Activated CD8-positive, alpha-beta memory T cell treated with anti-CD3 and anti-CD28 coated beads for 48 hours (primary cell): ENCODE measurements at regions not wholly inside any gene's neighbourhood (a gene's known extent, or its start where the extent isn't known, plus 50 kb on each side); places are given as distances from the start of the nearest gene placed in this dataset.

Experiments
- DNase-seq, 3 experiments: peaks; one replicate each; pipeline ENCODE4 v3.0.0-alpha.2; 2020; ENCODE audit warnings: low read depth in 2 of 3, low spot score in 2 of 3

DNA sequence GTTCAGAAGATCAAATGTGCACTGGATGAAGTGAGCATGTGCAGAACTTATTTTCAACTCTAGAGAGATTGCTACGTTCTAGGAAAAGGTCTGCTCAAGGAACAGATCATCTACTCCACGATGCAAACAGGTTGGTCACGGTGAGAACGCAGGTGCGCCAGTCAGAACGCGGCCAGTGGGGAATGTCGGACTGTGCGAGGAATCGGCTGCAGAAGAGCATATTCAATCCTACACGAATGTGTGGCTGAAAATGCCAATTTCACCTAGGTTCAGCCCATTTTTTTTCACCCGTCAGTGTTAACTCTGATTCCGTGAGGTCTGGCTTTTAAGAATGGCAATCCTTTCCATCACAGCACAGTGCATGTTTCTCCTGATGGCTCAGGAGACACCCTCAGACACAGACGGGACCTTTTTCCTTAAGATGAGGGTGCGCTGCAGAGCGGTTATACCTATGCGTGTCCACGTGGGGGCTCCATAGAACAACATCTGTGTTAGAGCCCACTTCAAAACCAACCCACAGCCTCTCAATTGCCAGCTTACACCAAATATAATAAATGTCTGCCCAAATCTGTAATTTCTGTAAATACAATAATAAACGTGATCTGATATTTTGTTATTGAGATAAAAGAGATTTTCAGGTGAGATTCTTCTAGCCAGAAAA is 250.4 kb downstream of the FOXA2 start:
- peak in 1 of 3 experiments; percentile 4 for DNase-seq

DNA sequence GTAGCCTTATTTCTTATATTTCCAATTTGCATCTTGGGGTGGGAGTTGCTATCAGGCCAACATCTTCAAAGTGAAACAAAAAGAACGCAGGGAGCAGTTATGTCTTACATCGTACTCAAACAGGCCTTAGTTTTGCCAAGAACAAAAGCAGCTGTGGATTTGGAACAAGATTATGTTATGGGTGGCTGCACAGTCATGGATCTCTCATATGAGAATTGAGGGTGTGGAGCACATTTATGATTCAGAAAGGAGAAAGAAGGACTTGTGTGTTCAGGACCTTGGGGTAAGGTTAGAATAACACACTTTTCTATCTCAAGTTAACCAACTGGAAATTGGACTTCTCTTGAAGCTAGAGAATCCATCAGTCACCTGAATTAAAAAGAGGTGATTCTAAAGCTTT is 259.9 kb downstream of the FOXA2 start:
- DNase-seq: no peak

DNA sequence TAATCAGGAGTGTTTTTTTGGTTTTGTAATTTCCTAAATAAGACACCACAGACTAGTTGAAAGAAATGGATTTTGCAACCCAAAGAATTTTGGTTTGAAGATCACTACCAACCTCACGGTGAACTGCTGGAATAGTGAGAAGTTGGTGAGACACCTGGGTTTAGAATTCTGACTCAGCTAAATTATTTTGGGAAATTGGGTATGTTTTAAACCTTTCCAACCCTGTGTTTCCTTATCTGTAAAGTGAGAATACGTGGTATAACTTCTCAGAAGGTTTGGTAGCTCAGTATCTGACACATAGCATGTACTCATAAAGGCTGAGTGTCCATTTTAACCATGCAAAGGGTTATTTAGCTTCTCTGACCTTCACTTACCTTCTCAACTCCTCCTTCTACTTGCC is 261.9 kb downstream of the FOXA2 start:
- DNase-seq: no peak

DNA sequence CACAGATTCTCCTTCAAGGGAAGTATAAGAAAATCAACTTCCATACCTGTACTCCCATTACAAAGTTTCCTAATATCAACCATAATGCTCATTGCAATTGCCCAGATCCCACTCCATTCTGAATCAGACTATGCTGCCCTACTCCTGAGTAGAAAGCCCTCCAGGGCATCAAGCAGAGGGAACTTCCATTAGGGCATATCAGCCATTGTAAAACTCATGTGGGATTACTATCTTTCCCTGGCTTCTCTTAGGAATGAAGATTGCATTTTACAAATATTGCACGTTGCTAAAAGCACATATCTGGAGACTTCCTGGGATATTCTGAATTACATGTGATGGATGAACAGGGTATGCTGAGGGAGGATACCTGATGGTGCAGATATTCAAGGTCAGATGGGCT is 263.2 kb downstream of the FOXA2 start:
- no peak for DNase-seq

DNA sequence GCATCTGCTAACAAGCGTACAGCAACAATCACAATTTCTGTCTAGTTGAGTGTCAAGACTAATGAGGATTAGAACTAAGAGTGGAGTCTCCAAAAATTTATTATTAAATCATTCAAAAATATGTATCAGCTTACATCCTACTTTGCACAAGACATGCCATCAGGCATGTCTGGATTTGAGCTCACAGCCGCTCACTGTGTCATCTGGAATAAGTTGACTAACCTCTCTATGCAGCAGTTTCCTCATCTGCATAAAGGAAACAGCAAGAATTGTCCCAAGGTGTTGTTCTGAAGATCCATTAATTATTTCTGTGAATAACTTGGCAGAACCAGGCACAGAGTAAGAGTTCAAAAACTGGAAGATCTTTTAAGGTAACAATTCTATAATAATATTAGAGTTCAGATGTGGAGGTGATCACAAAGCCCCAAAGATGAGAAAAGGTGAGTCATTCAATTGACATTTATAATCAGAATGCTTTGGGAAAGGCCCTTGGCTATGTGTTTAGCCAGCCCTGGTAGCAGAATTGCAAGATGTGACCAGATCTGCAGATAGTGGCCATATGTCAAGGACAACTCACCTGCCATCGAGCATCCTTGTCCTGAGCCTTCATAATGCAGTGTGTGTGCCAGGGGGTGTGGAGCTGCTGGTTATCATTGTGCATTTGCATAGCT is 264.0 kb downstream of the FOXA2 start:
- DNase-seq: no peak

DNA sequence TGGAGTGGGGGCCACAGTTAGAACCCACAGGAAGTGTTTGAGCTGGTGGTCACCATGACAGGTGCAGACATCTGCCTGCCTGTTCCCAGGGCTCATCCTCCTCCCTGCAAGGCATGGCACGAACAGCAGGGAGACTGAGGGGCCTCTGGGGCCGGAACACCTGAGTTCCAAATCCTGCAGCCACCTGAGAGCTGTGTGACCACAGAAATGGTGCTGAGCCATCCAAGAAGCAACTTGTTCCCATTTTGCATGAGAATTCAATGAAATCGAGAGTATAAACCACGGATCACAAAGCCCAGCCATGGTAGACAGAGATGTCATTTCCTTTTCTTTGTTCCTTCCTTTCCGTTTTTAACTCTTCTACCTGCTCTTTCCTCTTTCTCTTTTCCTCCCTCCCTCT is 268.6 kb downstream of the FOXA2 start:
- DNase-seq: no peak

DNA sequence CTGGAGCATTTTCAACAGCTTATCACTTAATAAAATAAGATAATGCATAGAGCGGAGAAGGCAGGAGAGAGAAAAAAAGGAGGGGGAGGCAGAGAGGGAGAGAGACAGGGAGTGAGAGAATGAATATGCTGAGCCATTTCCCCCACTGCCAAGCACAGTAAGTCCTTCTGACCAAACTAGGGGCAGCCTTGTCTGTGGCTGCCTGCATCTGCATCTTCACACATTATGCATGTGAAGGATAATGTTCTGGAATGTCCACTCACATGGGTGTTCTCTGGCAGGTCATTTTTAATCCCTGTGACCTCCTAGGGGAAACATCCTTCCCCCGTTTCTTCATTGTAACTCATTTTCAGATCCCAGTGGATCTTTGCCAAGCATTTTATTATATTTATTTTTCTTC is 269.3 kb downstream of the FOXA2 start:
- no peak for DNase-seq

DNA sequence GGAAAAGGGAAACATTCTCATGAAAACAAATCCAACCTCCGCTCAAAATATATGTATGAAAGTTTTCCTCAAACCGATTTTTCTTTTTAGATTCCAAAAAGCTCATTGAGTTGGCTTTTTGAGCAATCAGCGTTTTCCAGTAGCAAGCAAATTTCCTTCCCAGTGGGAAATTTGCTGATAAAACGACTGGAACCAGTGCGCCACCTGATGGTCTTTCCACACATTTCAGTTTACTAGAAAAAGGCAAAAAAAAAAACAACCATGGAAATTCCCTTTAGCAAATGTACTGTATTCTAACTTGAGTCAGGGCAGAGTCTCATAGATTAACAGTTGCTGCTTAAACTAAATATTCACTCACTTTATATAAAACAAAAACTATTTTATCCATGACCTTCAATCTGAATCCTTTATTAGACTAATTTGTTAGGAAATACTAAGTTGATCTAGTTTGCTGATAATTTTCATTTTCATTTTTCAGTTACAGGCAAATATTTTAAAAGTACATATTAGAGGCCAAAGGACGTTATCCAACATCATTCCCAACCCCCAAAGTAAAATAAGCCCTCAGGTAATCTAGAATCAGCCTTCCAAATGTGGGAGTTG is 271.5 kb downstream of the FOXA2 start:
- no peak for DNase-seq

DNA sequence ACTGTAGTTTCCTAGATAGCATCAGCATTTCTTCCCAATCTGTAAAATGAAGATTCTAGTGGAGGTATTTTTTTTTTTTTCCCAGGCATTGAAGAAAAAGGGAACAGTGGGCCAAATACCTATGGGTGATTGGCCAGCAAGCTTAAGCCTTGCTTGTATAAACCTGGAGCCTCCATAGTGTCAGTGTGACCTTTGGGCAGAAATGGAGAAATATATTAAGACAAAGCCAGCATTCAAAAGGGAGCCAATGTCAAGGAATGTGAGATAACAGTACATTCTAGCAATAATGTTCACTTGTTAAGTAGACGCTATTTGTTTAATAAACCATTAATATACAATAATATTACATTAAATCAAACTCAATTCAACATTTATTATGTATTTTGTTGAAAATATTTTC is 275.4 kb downstream of the FOXA2 start:
- no peak for DNase-seq

DNA sequence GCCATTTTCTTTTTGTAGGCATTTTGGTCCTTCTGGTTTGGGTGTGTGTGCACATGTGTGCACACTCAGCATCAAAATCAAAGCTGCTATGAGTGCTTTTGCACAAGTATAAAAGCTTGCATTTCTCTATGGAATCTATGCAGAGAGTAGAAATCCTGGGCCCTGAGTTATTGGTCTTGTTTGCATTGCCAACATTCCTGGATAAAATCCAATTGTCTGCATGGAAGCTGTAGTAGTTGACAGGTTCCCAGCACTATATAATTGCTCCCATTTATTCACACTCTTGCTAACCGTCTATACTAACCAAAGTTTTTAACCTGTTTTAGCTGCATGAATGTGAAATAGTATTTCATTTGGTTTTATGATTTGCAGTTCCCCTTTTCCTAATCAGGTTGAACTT is 277.0 kb downstream of the FOXA2 start:
- DNase-seq: no peak

DNA sequence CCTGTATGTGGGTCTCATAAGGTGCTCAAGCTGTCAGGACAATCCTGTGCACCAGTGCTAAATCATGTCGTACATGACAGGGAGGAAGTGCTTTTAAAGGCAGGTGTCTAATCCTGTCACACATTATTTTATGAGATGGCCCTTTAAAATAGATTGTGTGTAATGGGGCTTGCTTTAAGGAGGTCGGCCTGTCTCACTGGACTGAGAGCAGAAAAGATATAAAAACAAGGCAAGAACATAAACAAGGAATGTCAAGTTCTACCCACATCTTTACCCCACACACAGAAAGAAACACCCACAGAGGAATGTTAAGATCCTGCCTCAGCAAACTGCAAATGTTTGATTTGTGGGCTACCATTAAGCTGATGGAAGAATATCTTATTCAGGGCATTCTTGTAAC is 279.0 kb downstream of the FOXA2 start:
- no peak for DNase-seq

DNA sequence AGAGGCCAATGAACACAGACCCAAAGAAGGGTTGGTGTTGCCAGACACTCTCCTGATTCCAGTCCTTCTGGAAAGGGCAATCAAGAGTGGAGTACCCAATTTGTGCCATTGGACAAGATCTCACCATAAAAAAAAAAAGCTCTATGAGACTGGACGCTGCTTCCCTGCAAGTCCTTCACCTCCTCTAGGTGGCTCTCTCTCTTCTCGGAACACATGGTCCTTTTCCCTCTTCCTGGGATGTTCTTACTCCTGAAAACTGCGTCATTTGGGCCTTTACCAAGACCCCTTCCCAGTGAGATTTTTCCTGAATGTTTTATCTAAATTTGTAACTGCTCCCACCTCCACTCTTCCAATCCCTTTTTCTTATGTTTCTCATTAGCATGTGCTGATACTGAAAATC is 280.8 kb downstream of the FOXA2 start:
- DNase-seq: no peak

DNA sequence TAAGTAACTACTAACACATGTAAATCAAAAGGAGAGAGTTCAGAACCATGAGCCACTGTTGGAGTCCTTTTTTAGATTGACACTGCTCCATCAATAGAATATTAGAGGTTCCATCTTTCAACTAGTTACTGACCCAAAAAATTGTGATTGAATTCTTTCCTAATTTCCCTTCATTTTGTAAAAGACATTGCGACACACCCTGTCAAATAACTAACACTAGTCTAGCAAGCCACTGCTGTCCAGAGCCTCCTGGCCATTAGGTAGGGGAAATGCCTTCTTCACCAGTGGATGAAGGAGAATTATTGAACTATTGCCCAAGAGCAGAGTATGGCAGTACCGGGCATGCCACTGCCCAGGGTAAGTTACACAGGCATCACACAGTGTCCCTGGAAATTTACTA is 282.3 kb downstream of the FOXA2 start:
- DNase-seq: no peak

DNA sequence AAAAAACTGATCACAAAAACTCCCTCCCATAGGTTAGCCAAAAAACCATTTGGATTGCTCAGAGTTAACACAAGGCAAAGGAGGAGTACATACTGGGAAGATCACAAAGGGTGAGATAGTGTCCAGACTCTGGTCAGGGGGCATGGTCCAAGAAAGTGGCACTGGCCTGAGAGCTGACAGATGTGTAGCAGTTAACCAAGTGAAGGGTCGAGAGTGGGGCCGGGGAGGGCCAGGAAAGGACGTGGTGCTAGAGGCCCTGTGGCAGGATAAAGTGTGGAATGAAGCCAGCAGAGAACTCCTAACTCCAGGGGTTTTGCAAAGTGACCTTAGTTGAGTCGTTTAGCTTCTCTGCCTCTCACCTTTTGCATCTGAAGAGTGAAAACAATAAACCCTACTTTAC is 290.5 kb downstream of the FOXA2 start:
- no peak for DNase-seq

DNA sequence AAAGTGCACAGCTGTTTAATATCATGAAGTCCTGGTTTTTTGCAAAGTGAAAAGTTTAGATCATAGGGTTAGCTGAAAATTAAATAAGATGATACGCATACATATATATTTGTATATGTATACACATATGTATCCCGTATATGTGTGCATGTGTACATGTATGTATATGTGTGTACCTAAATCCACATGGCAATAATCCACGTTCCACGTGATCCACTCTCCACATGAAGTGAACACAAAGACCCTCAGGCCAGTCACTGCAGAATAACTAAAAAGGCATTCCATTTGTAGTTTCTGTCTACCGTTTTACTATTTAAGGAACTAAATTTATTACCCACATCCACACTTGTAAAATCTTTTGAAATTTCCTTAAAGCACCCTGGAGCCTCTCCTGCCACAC is 294.9 kb downstream of the FOXA2 start:
- no peak for DNase-seq

DNA sequence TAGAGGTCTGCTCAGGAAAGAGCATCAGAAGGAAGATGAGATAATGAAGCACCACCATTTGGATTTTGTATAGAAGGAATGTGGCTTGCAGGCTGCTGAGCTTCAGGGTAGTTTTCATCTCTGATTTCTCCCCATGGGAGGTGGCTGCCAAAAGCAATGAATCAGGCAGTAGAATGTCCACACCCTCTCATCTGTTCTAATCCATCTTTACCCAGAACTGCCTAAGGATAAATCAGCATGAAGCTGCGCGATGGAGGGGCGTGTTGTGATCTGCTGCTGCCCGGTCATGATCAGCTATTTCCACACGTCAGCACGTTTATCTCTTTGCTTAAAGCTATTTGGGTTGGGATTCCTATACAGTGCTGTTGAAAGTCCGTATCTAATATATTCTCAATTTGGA is 295.4 kb downstream of the FOXA2 start:
- no peak for DNase-seq

DNA sequence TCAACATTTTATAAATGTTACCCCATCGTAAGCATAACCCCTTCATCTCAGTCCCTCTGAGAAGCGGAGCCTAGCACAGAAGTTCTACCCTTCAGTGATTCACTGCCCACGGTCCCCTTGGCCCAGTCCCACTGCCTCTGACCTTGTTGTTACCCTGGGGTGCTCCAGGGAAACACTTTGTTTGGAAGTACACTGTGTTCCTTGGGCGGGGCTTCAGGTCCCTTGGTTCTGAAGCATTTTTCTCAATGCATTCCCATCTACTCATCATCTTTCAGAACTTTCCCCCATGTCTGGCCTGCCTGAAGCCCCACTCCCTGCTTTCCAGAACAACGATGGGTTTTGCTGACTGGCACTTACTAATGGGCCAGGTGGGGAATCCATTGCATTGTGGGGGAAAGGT is 296.2 kb downstream of the FOXA2 start:
- DNase-seq: no peak

DNA sequence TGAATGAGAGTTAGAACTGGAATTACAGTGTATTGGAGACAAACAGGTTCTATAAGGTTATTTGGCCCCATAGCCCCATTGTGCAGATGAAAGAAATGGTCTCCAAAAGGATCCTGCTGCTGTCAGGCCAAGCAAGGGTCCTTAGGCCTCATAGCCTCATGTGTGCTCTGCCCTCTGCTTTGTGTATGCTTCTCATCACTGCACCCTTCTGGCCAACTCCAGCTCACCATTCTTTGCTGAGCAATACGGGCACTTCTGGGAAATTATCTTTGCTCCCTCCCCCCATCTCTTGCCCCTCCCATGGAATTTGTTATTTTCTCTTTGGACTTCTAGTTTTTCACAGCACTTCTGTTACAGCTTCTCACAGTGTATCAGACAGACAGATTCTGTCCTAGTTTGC is 298.8 kb downstream of the FOXA2 start:
- DNase-seq: no peak

DNA sequence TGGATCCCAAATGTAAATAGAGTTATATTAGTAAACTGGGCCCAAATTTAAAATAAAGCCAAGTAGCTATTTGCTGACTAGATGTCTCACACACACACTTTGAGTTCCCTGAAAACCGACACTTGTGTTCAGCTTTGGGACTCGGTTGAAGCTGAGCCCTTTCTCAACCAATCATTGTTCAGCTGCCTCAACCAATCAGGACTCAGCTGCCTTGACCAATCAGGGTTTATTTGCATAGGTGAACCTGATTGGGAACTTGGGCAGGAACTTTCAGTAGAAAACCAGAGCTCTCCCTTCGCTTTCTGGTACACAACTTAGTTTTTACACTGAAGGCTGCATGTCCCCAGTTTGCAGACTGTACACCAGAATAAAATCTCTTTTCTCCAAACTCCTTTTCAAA is 301.7 kb downstream of the FOXA2 start:
- DNase-seq: no peak

DNA sequence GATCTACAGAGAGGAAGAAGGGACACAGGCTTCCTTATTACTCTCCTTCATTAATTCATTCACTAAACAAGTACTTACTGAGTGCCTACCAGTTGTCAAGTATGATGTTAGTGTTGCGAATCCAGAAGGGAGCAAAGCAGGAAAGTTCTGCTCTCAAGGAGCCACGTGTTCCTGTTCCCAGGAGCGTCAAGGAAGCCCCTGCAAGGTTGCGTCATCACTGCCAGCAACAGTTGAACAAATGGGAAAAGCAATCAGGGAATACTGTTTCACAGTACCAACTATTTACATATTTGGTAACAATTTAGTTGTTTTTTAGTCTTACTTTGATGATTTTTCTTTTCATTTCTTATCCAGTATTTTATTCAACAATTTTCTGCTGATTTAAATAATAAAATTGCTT is 310.0 kb downstream of the FOXA2 start:
- no peak for DNase-seq

DNA sequence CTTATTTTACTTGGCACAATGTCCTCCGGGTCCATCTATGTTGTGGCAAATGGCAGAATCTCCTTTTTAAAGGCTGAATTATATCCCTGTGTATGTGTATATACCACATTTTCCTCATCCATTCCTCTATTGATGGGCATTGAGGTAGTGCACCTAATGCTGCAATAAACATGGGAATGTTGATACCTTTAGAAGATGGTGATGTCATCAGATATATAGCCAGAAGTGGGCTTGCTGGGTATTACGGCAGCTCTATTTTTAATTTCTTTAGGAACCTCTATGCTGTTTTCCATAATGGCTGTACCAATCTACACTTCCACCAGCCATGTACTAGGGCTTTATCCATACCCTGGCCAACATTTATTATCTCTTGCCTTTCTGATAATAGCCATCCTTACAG is 315.7 kb downstream of the FOXA2 start:
- no peak for DNase-seq

DNA sequence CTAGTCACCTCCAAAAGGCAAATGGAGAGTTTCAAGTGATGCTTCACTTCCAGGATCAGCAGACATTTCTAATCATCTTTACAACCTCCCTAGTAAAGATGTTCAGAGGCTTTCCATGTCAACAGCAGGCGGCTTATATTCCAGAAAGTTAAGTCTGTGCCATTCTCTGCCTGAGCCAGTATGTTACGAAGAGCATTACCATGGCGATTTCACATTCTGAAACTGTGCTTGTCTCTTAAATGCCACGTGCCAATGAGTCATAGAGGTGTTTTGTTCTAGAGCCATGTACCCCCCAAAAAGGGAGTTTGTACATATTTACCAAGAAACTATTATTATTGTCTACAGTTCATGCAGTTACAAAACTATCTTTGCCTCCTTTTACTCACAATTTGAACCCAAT is 319.5 kb downstream of the FOXA2 start:
- DNase-seq: no peak

DNA sequence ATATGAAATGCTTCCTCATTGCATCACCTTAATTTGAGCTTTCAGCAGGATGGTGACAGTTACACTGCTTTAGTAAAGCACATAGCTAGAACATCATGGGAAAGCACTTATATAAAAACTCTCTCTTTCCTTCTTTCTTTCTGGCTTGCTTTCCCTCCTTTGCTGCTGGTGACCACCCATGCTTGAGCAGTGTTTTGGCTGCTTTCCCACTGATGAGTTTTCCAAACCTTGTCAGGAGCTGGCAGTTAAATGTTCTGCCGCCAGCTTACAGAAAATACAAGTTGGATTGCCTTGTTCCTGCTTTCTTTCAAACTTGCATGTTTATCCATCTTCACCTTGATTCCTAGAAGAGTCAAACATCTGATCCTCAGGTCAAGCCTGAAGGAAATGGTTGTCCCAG is 323.9 kb downstream of the FOXA2 start:
- DNase-seq: no peak
